Right ventricle myocardium inferior (tissue), 1 donor: ENCODE measurements at regions not wholly inside any gene's neighbourhood (a gene's known extent, or its start where the extent isn't known, plus 50 kb on each side); places are given as distances from the start of the nearest gene placed in this dataset.
"Not testable (repeated sequence)": the region's sequence is repeated elsewhere in the genome, so short reads cannot be mapped to it uniquely, and the experiment has no call there.

Experiments
- ATAC-seq: fragments of 200-7000 bp; cut with Tn5 transposase; one replicate; pipeline ENCODE4 v1.9.1; 2020; ENCODE audit warnings: mild to moderate bottlenecking, moderate library complexity
- DNase-seq: peaks from one replicate; pipeline ENCODE4 v3.0.0; 2021; ENCODE audit errors: missing footprints
- intact Hi-C: fragments of 100-400 bp; cut with DNase I; formaldehyde crosslinking; loops from one replicate; pipeline ENCODE4 v1.11.0; 2022
- donor health status: DM: no; HTN: yes; CAD: no; lungs with severe emphysema.

- intact Hi-C loops = no loop called here
Observed at GRCh38 chr6:101089640-101090039, 208.5 kb upstream of the ASCC3 start.

GRCh38 chr6:101090281-101090680, 209.2 kb upstream of the ASCC3 start:
- DNase-seq (no peak), ATAC-seq (no peak)
- intact Hi-C loops = no loop called here

More at GRCh38 chr6:101089640-101090039, 208.5 kb upstream of the ASCC3 start:
- DNase-seq = no peak
- ATAC-seq = no peak

GRCh38 chr6:101098605-101099004, 217.5 kb upstream of the ASCC3 start:
- intact Hi-C loops, DNase-seq, ATAC-seq: not testable (repeated sequence)

GRCh38 chr6:101102702-101103101, 221.6 kb upstream of the ASCC3 start:
- DNase-seq (no peak), ATAC-seq (no peak)
- intact Hi-C loops = no loop called here

- DNase-seq (no peak), ATAC-seq (no peak)
- intact Hi-C loops = no loop called here
Observed at GRCh38 chr6:101108286-101108685, 227.2 kb upstream of the ASCC3 start.

GRCh38 chr6:101110814-101111213, 229.7 kb upstream of the ASCC3 start:
- intact Hi-C loops = no loop called here
- ATAC-seq (no peak), DNase-seq (no peak)

- no peak for ATAC-seq
- DNase-seq = no peak
- intact Hi-C loops = no loop called here
Observed at GRCh38 chr6:101113468-101114260, 232.5 kb upstream of the ASCC3 start.

GRCh38 chr6:101114703-101115102, 233.6 kb upstream of the ASCC3 start:
- ATAC-seq (peak; percentile 50), DNase-seq (no peak)
- intact Hi-C loops = no loop called here

GRCh38 chr6:101116337-101116736, 235.2 kb upstream of the ASCC3 start:
- ATAC-seq (no peak), DNase-seq (no peak)
- intact Hi-C loops = no loop called here

GRCh38 chr6:101117393-101118135, 236.4 kb upstream of the ASCC3 start:
- intact Hi-C loops = no loop called here
- ATAC-seq (no peak), DNase-seq (no peak)

GRCh38 chr6:101118136-101118396, 236.9 kb upstream of the ASCC3 start:
- intact Hi-C loops = no loop called here
- DNase-seq (no peak), ATAC-seq (no peak)

- ATAC-seq (no peak), DNase-seq (no peak)
- intact Hi-C loops = no loop called here
Observed at GRCh38 chr6:101120747-101121146, 239.6 kb upstream of the ASCC3 start.

- no peak for ATAC-seq
- intact Hi-C loops = no loop called here
- no peak for DNase-seq
Observed at GRCh38 chr6:101125380-101125971, 244.3 kb upstream of the ASCC3 start.

- no peak for ATAC-seq
- intact Hi-C loops = no loop called here
- no peak for DNase-seq
Observed at GRCh38 chr6:101126501-101126900, 245.4 kb upstream of the ASCC3 start.

GRCh38 chr6:101129851-101130250, 248.7 kb upstream of the ASCC3 start:
- intact Hi-C loops = no loop called here
- ATAC-seq (no peak), DNase-seq (no peak)

GRCh38 chr6:101146389-101146788, 247.1 kb upstream of the GRIK2 start:
- ATAC-seq (no peak), DNase-seq (no peak)
- intact Hi-C loops = no loop called here

GRCh38 chr6:101150226-101150625, 243.3 kb upstream of the GRIK2 start:
- DNase-seq (no peak), ATAC-seq (no peak)
- intact Hi-C loops = no loop called here

- ATAC-seq, intact Hi-C loops, DNase-seq: not testable (repeated sequence)
Observed at GRCh38 chr6:101157638-101158037, 235.9 kb upstream of the GRIK2 start.

- DNase-seq (no peak), ATAC-seq (no peak)
- intact Hi-C loops = no loop called here
Observed at GRCh38 chr6:101163611-101164010, 229.9 kb upstream of the GRIK2 start.

GRCh38 chr6:101167638-101168037, 225.9 kb upstream of the GRIK2 start:
- DNase-seq (no peak), ATAC-seq (no peak)
- intact Hi-C loops = no loop called here
